Heart left ventricle (tissue), 13 donors: ENCODE measurements at regions not wholly inside any gene's neighbourhood (a gene's known extent, or its start where the extent isn't known, plus 50 kb on each side); places are given as distances from the start of the nearest gene placed in this dataset.

Experiments used
- CTCF ChIP-seq, 12 donors: fragments of 200-600 bp; sonication (generic) in 4 of 12; IDR thresholded peaks; one replicate each; pipeline versions ENCODE4 v1.5.0 to v1.8.0; 2018 to 2022; ENCODE audit warnings: antibody characterized with exemption in 12 of 12, mild to moderate bottlenecking in 5 of 12
- POLR2A ChIP-seq, 2 donors: fragments of 450-650 bp; IDR thresholded peaks; one replicate each; pipeline ENCODE4 v1.6.1; 2017; ENCODE audit warnings: antibody characterized with exemption in 2 of 2, mild to moderate bottlenecking in 2 of 2, moderate library complexity in 2 of 2
- donor health status: ischemic (EF 13 %, LVEDD 7.1; RV severe dilation, severe dysfunction).
- donor health status: DM: no; HTN: yes; CAD: no.
- donor health status: DM: no; HTN: no; CAD: no.
- donor health status: ischemic (EF 25% LVEDD 6.9; RV normal size, moderate dysfunction).
- donor health status: ischemic (EF 25% LVEDD 5.7; RV mildly dilated, moderate dysfunction).
- donor health status: ischemic (EF 35%, LVEDD 5.7; RV mildly dilated, moderate dysfunction).
- donor health status: nonischemic (EF 11% LVEDD 7.7; RV severe dilation, severe dysfunction).
- donor health status: DM: yes; HTN: yes; CAD: no.
- donor health status: PGD.
- donor health status: ischemic (EF 29% LVEDD 5.4; RV normal size, mild dysfunction).
- donor health status: nonischemic (EF 23%, LVEDD 6.1; RV moderate dilation, normal function).

GRCh38 chr20:7332169-7332568, 564.7 kb downstream of the BMP2 start:
- TF ChIP-seq CTCF (IDR thresholded peaks at IDR 0.05) (no peak), POLR2A (IDR thresholded peaks at IDR 0.05) (no peak)
